ENCODE measurements at regions not wholly inside any gene's neighbourhood (a gene's known extent, or its start where the extent isn't known, plus 50 kb on each side); places are given as distances from the start of the nearest gene placed in this dataset.
"Not testable (repeated sequence)": the region's sequence is repeated elsewhere in the genome, so short reads cannot be mapped to it uniquely, and the experiment has no call there.

GRCh38 chr7:152541892-152542291, 106.1 kb upstream of the KMT2C start:
- DNase-seq (ENCODE audit: low spot score): no peak
- TF ChIP-seq CTCF (IDR thresholded peaks at IDR 0.05; ENCODE audit: extremely low read depth, missing control alignments): no peak

DNA sequence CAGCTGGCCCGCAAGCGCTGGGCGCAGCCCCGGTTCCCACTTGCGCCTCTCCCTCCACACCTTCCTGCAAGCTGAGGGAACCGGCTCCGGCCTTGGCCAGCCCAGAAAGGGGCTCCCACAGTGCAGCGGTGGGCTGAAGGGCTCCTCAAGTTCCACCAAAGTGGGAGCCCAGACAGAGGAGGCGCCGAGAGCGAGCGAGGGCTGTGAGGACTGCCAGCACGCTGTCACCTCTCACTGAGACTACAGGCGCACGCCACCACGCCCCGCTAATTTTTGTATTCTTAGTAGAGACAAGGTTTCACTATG, 103.3 kb upstream of the KMT2C start:
- DNase-seq (ENCODE audit: low spot score): not testable (repeated sequence)

GRCh38 chr7:152538346-152539189, 102.8 kb upstream of the KMT2C start:
- not testable (repeated sequence) for DNase-seq (ENCODE audit: low spot score)

DNA sequence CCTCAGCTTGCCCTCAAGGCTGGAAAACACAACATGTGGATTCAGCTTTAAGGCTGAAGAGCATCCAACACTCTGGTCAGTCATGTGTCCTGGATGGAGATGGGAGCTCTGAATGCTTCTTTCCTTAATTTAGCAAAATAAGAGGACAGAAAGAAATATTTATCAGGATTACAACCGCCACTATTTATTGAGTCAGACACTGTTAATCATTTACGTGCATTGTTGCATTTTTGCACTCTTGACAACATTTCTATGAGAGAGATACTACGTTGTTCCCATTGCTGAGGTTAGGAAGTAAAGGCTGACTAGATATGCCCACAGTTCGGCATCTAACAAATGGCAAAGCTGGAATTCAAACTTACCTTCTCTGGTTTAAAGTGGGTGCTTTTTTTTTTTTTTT, 101.8 kb upstream of the KMT2C start:
- DNase-seq (ENCODE audit: low spot score): no peak
- TF ChIP-seq CTCF (IDR thresholded peaks at IDR 0.05; ENCODE audit: extremely low read depth, missing control alignments): no peak

DNA sequence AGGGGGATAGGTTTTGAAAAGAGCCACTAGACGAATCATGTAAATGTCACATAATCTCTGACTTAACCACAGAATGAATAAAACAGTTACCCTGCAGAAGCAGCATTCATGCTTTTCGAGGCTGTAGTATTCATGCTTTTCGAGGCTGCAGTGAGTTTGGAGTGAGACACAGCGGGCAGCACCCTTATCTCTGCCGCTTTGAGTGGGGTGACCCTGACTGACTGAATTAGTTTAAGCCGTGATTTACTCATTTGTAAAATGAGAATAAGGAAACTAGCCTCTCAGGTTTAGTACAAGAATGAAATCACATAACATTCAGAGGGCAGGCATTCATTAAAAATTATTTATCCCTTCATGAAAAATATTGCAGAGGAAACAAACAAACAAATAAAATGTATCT, 92.8 kb upstream of the KMT2C start:
- no peak for TF ChIP-seq CTCF (IDR thresholded peaks at IDR 0.05; ENCODE audit: extremely low read depth, missing control alignments)
- no peak for DNase-seq (ENCODE audit: low spot score)

DNA sequence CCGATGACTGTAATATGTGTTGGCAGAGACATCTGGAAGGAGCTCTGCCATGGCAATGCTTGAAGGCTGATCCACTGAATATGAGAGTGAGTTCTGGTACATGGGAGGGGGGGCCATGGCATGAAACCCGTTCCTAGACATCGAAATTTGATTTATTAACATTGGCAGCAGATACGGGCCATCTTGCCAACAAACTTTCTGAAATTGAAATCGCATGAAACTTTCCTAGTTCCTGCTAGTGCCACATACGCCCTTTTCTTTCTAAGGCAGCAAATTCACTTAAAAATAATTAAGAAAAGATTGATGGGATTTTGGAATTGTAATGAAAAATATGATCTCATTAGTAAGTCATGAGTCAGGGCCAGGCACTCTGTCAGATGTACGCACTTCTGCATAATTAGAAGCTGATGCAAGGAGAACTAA, 91.8 kb upstream of the KMT2C start:
- TF ChIP-seq CTCF (IDR thresholded peaks at IDR 0.05; ENCODE audit: extremely low read depth, missing control alignments): no peak
- no peak for DNase-seq (ENCODE audit: low spot score)

- TF ChIP-seq CTCF (IDR thresholded peaks at IDR 0.05; ENCODE audit: extremely low read depth, missing control alignments): no peak
- DNase-seq (ENCODE audit: low spot score): no peak
Observed at GRCh38 chr7:152523916-152524315, 88.1 kb upstream of the KMT2C start.

- no peak for TF ChIP-seq CTCF (IDR thresholded peaks at IDR 0.05; ENCODE audit: extremely low read depth, missing control alignments)
- DNase-seq (ENCODE audit: low spot score): no peak
Observed at GRCh38 chr7:152522571-152523067, 86.8 kb upstream of the KMT2C start.
